Liver (tissue), 3 donors: ENCODE measurements at regions not wholly inside any gene's neighbourhood (a gene's known extent, or its start where the extent isn't known, plus 50 kb on each side); places are given as distances from the start of the nearest gene placed in this dataset.

Experiments
- CTCF ChIP-seq: fragments of 150-350 bp; IDR thresholded peaks from 2 replicates; pipeline ENCODE4 v1.5.1; 2017; ENCODE audit warnings: improper control_type of control experiment, low read depth, low read length; ENCODE audit not compliant: missing input control
- JUND ChIP-seq, 2 donors: IDR thresholded peaks; 2 replicates each; pipeline ENCODE4 v1.6.1; 2016; ENCODE audit warnings: antibody characterized with exemption in 2 of 2
- MAX ChIP-seq: IDR thresholded peaks from 2 replicates; pipeline ENCODE4 v1.6.1; 2016; ENCODE audit warnings: antibody characterized with exemption
- RAD21 ChIP-seq, 2 donors: IDR thresholded peaks; 2 replicates each; pipeline ENCODE4 v1.6.1; 2016; ENCODE audit warnings: antibody characterized with exemption in 2 of 2, mild to moderate bottlenecking in 2 of 2
- REST ChIP-seq: IDR thresholded peaks from 2 replicates; pipeline ENCODE4 v1.6.1; 2016; ENCODE audit warnings: antibody characterized with exemption, mild to moderate bottlenecking
- TAF1 ChIP-seq: conservative IDR thresholded peaks from 2 replicates; pipeline ENCODE4 v1.6.1; 2016; ENCODE audit warnings: antibody characterized with exemption, mild to moderate bottlenecking
- ZBTB33 ChIP-seq: IDR thresholded peaks from 2 replicates; pipeline ENCODE4 v1.6.1; 2016; ENCODE audit warnings: antibody characterized with exemption
- donor health status: healthy.
- donor health status: healthy.

GRCh38 chr4:19254486-19254885, 997.2 kb upstream of the SLIT2 start:
- TF ChIP-seq CTCF (no peak), TAF1 (no peak), ZBTB33 (no peak), JUND (IDR thresholded peaks at IDR 0.05) (no peak), MAX (no peak), REST (no peak), RAD21 (IDR thresholded peaks at IDR 0.05) (no peak)
